ENCODE measurements at regions not wholly inside any gene's neighbourhood (a gene's known extent, or its start where the extent isn't known, plus 50 kb on each side); places are given as distances from the start of the nearest gene placed in this dataset.
"Not testable (repeated sequence)": the region's sequence is repeated elsewhere in the genome, so short reads cannot be mapped to it uniquely, and the experiment has no call there.

DNA sequence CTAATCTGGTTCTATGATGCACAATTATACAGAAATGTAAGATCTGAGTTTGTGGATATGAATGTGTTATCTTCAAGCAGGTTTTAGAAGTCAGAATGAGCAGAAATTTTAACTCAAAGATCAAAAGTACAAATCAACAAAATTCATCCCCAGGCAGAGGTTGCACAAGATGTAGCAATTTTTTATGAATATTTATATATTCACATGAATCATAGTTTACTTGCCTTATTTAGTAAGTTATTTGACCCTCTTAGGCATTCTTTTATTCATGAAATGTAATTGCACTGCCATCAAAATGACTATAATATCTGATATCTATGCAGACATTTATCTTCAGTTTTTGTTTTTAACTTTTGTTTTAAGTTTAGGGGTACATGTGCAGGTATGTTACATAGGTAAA, 103.1 kb upstream of the DAZL start:
- TF ChIP-seq, protein P1, sequence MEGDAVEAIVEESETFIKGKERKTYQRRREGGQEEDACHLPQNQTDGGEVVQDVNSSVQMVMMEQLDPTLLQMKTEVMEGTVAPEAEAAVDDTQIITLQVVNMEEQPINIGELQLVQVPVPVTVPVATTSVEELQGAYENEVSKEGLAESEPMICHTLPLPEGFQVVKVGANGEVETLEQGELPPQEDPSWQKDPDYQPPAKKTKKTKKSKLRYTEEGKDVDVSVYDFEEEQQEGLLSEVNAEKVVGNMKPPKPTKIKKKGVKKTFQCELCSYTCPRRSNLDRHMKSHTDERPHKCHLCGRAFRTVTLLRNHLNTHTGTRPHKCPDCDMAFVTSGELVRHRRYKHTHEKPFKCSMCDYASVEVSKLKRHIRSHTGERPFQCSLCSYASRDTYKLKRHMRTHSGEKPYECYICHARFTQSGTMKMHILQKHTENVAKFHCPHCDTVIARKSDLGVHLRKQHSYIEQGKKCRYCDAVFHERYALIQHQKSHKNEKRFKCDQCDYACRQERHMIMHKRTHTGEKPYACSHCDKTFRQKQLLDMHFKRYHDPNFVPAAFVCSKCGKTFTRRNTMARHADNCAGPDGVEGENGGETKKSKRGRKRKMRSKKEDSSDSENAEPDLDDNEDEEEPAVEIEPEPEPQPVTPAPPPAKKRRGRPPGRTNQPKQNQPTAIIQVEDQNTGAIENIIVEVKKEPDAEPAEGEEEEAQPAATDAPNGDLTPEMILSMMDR (IDR thresholded peaks at IDR 0.05), result no peak
- Mint-ChIP-seq H3K4me1 (ENCODE audit: low read depth) (peaks cover 21% of the 10 kb centered on the region), H3K27me3 (ENCODE audit: insufficient read depth) (no peaks in the 10 kb centered on the region), H3K4me3 (no peak overlapping the region), H3K9me3 (peaks cover 3% of the 10 kb centered on the region; the same call in 1 of the 2 replicates), H3K36me3 (ENCODE audit: low read depth) (no peaks in the 10 kb centered on the region), H3K27ac (no peak overlapping the region)
- no peak for DNase-seq

GRCh38 chr3:16711691-16712090, 106.5 kb upstream of the DAZL start:
- H3K36me3 Mint-ChIP-seq (ENCODE audit: low read depth); H3K27me3 Mint-ChIP-seq (ENCODE audit: insufficient read depth): not testable (repeated sequence)
- Mint-ChIP-seq H3K27ac (peak overlapping the region; percentile 70), H3K9me3 (peaks cover 12% of the 10 kb centered on the region), H3K4me3 (peak overlapping the region; percentile 18), H3K4me1 (ENCODE audit: low read depth) (peaks cover 23% of the 10 kb centered on the region)
- peak; percentile 52 for DNase-seq

DNA sequence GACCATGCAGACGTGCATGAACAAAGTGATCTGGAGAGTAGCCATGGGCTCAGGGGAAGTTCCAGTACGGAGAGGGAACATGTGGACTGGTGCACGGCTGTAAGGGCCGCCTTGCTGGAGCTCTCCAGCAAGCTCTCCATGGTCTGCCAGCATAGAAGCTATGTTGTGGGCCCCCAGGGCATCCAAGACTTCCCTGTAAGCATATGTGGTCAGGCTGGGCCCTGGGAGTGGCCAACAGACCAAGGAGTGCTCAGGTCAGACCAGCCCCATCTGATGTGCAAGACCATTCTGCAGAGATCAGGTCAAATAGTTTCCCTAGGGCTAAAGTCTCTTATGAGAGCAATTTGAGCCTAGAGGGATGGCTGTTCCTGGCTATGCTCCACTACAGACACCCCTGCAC, 110.1 kb upstream of the DAZL start:
- peaks cover 4% of the 10 kb centered on the region; the same call in 1 of the 2 replicates for H3K36me3 Mint-ChIP-seq (ENCODE audit: low read depth)
- H3K27me3 Mint-ChIP-seq (ENCODE audit: insufficient read depth), result no peaks in the 10 kb centered on the region; the same call in 1 of the 2 replicates
- TF ChIP-seq, protein P1 (IDR thresholded peaks at IDR 0.05), result no peak
- no peak overlapping the region for H3K4me3 Mint-ChIP-seq
- H3K27ac Mint-ChIP-seq, result no peak overlapping the region
- H3K9me3 Mint-ChIP-seq, result peaks cover 12% of the 10 kb centered on the region
- DNase-seq, result no peak
- H3K4me1 Mint-ChIP-seq (ENCODE audit: low read depth), result peaks cover 25% of the 10 kb centered on the region

DNA sequence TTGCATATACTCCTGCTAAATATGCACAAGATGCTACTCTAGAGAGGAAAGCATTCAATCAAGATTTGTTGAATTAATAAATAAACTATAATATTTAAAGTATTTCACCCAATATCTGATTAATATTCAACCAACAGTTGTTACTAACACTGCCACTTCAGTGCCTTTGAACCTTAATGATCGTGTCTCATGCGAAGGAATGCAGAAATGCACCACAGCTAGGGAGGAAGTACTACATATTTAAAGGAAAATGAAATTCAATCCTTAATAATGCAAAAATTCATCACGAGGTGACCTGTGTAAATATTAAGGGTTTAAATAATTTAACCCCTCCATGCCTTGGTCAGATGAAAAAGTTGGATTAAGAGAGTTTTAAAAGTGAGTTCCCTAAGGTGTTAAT, 114.2 kb upstream of the DAZL start:
- Mint-ChIP-seq H3K36me3 (ENCODE audit: low read depth) (no peaks in the 10 kb centered on the region), H3K27me3 (ENCODE audit: insufficient read depth) (no peaks in the 10 kb centered on the region; the same call in 1 of the 2 replicates), H3K9me3 (no peaks in the 10 kb centered on the region), H3K4me3 (no peak overlapping the region), H3K4me1 (ENCODE audit: low read depth) (peaks cover 9% of the 10 kb centered on the region; the same call in 1 of the 2 replicates), H3K27ac (no peak overlapping the region)
- TF ChIP-seq, protein P1 (IDR thresholded peaks at IDR 0.05), result no peak
- DNase-seq, result no peak

- Mint-ChIP-seq H3K4me3 (no peak overlapping the region), H3K4me1 (ENCODE audit: low read depth) (peaks cover 9% of the 10 kb centered on the region; the same call in 1 of the 2 replicates), H3K9me3 (no peaks in the 10 kb centered on the region), H3K36me3 (ENCODE audit: low read depth) (no peaks in the 10 kb centered on the region), H3K27me3 (ENCODE audit: insufficient read depth) (no peaks in the 10 kb centered on the region), H3K27ac (no peak overlapping the region)
- TF ChIP-seq, protein P1 (IDR thresholded peaks at IDR 0.05), result no peak
- no peak for DNase-seq
Observed at GRCh38 chr3:16720367-16720940, 115.2 kb upstream of the DAZL start.

- Mint-ChIP-seq H3K9me3 (peaks cover 8% of the 10 kb centered on the region), H3K4me3 (no peak overlapping the region), H3K4me1 (ENCODE audit: low read depth) (peaks cover 9% of the 10 kb centered on the region; the same call in 1 of the 2 replicates), H3K27me3 (ENCODE audit: insufficient read depth) (no peaks in the 10 kb centered on the region), H3K27ac (no peak overlapping the region), H3K36me3 (ENCODE audit: low read depth) (peaks cover 5% of the 10 kb centered on the region)
- DNase-seq, result no peak
- TF ChIP-seq, protein P1 (IDR thresholded peaks at IDR 0.05), result no peak
Observed at GRCh38 chr3:16721494-16721893, 116.3 kb upstream of the DAZL start.

Data from HFFc6 (cell line).